ENCODE measurements at regions not wholly inside any gene's neighbourhood (a gene's known extent, or its start where the extent isn't known, plus 50 kb on each side); places are given as distances from the start of the nearest gene placed in this dataset.
A peak's percentile ranks its signal among the peaks of the same experiment; 100 is the strongest.
"Not testable (repeated sequence)": the region's sequence is repeated elsewhere in the genome, so short reads cannot be mapped to it uniquely, and the experiment has no call there.

GRCh38 chr4:138438608-138439007 is 196.5 kb upstream of the SLC7A11 start:
- no peak for DNase-seq (ENCODE audit: low spot score)

GRCh38 chr4:138437263-138437851 is 195.2 kb upstream of the SLC7A11 start:
- DNase-seq (ENCODE audit: low spot score) = no peak

- not testable (repeated sequence) for DNase-seq (ENCODE audit: low spot score)
These were observed 193.6 kb upstream of the SLC7A11 start for GRCh38 chr4:138435733-138436132.

GRCh38 chr4:138435046-138435445 is 192.9 kb upstream of the SLC7A11 start:
- not testable (repeated sequence) for DNase-seq (ENCODE audit: low spot score)

- DNase-seq (ENCODE audit: low spot score) = no peak
These were observed 186.5 kb upstream of the SLC7A11 start for GRCh38 chr4:138428611-138429010.

GRCh38 chr4:138426786-138427185 is 184.6 kb upstream of the SLC7A11 start:
- DNase-seq (ENCODE audit: low spot score) = no peak

GRCh38 chr4:138420471-138420870 is 178.3 kb upstream of the SLC7A11 start:
- no peak for DNase-seq (ENCODE audit: low spot score)

- DNase-seq (ENCODE audit: low spot score) = peak; percentile 12
These were observed 172.1 kb upstream of the SLC7A11 start for GRCh38 chr4:138414202-138414601.

- DNase-seq (ENCODE audit: low spot score) = no peak
These were observed 171.1 kb upstream of the SLC7A11 start for GRCh38 chr4:138413273-138413672.

- no peak for DNase-seq (ENCODE audit: low spot score)
These were observed 170.7 kb upstream of the SLC7A11 start for GRCh38 chr4:138412847-138413246.

GRCh38 chr4:138410266-138410665 is 168.1 kb upstream of the SLC7A11 start:
- DNase-seq (ENCODE audit: low spot score) = no peak

- DNase-seq (ENCODE audit: low spot score) = no peak
These were observed 167.5 kb upstream of the SLC7A11 start for GRCh38 chr4:138409670-138410069.

GRCh38 chr4:138408758-138409157 is 166.6 kb upstream of the SLC7A11 start:
- DNase-seq (ENCODE audit: low spot score) = no peak

GRCh38 chr4:138407329-138407728 is 165.2 kb upstream of the SLC7A11 start:
- DNase-seq (ENCODE audit: low spot score) = no peak

- DNase-seq (ENCODE audit: low spot score) = no peak
These were observed 164.7 kb upstream of the SLC7A11 start for GRCh38 chr4:138406876-138407275.

- peak; percentile 44 for DNase-seq (ENCODE audit: low spot score)
These were observed 163.9 kb upstream of the SLC7A11 start for GRCh38 chr4:138405934-138406567.

GRCh38 chr4:138405466-138405891 is 163.3 kb upstream of the SLC7A11 start:
- peak; percentile 80 for DNase-seq (ENCODE audit: low spot score)

- DNase-seq (ENCODE audit: low spot score) = peak; percentile 42
These were observed 162.7 kb upstream of the SLC7A11 start for GRCh38 chr4:138404801-138405200.

GRCh38 chr4:138404251-138404650 is 162.1 kb upstream of the SLC7A11 start:
- no peak for DNase-seq (ENCODE audit: low spot score)

- DNase-seq (ENCODE audit: low spot score) = no peak
These were observed 159.2 kb upstream of the SLC7A11 start for GRCh38 chr4:138401334-138401733.

- DNase-seq (ENCODE audit: low spot score) = no peak
These were observed 158.4 kb upstream of the SLC7A11 start for GRCh38 chr4:138400543-138400942.

GRCh38 chr4:138400066-138400465 is 157.9 kb upstream of the SLC7A11 start:
- DNase-seq (ENCODE audit: low spot score) = no peak

- no peak for DNase-seq (ENCODE audit: low spot score)
These were observed 156.9 kb upstream of the SLC7A11 start for GRCh38 chr4:138399081-138399480.

GRCh38 chr4:138398322-138398721 is 156.2 kb upstream of the SLC7A11 start:
- DNase-seq (ENCODE audit: low spot score) = peak; percentile 5
